Right ventricle myocardium superior (tissue), 1 donor: ENCODE measurements at regions not wholly inside any gene's neighbourhood (a gene's known extent, or its start where the extent isn't known, plus 50 kb on each side); places are given as distances from the start of the nearest gene placed in this dataset. TPM values are rescaled to one million over a fixed set of nuclear protein-coding genes. Genes with fewer than 3 reads are reported as not detected.

Source experiments
- microRNA-seq: library from miRNA; unstranded; fragments of <30 nt; microRNA quantifications from one replicate; pipeline ENCODE4 v1.2.0, GENCODE V29; 2020
- donor health status: DM: no; HTN: yes; CAD: no; lungs with severe emphysema.

Small RNA genes lying in the stretch of these regions (microRNA-seq; reads per million reads assigned to microRNA genes)
- not detected for gene MIR4452
